Activated CD4-positive, alpha-beta T cell treated with anti-CD3 and anti-CD28 coated beads, Interleukin-10, Interleukin-2, amounts not matched to agents 100 ng/mL and 50 ng/mL, durations not matched to agents 16 hours and 8 hours (primary cell): ENCODE measurements at regions not wholly inside any gene's neighbourhood (a gene's known extent, or its start where the extent isn't known, plus 50 kb on each side); places are given as distances from the start of the nearest gene placed in this dataset.
"Not testable (repeated sequence)": the region's sequence is repeated elsewhere in the genome, so short reads cannot be mapped to it uniquely, and the experiment has no call there.

Source experiments
- DNase-seq: peaks from one replicate; pipeline ENCODE4 v3.0.0-alpha.2; 2020

GRCh38 chr5:5831622-5832021 lies 409.1 kb downstream of the ICE1 start:
- DNase-seq: not testable (repeated sequence)

GRCh38 chr5:5828619-5829018 lies 406.1 kb downstream of the ICE1 start:
- no peak for DNase-seq

- no peak for DNase-seq
These were observed 404.4 kb downstream of the ICE1 start for GRCh38 chr5:5826911-5827310.

GRCh38 chr5:5822729-5823257 lies 400.3 kb downstream of the ICE1 start:
- DNase-seq: no peak

- DNase-seq: no peak
These were observed 394.5 kb downstream of the ICE1 start for GRCh38 chr5:5816960-5817359.

- no peak for DNase-seq
These were observed 391.0 kb downstream of the ICE1 start for GRCh38 chr5:5813441-5813840.

GRCh38 chr5:5810461-5810860 lies 388.0 kb downstream of the ICE1 start:
- no peak for DNase-seq

GRCh38 chr5:5805916-5806315 lies 383.4 kb downstream of the ICE1 start:
- no peak for DNase-seq

GRCh38 chr5:5804478-5805233 lies 382.2 kb downstream of the ICE1 start:
- no peak for DNase-seq

GRCh38 chr5:5800801-5801761 lies 378.6 kb downstream of the ICE1 start:
- DNase-seq: no peak

GRCh38 chr5:5799826-5800225 lies 377.3 kb downstream of the ICE1 start:
- no peak for DNase-seq

GRCh38 chr5:5799229-5799628 lies 376.8 kb downstream of the ICE1 start:
- no peak for DNase-seq

GRCh38 chr5:5798462-5798861 lies 376.0 kb downstream of the ICE1 start:
- DNase-seq: no peak

GRCh38 chr5:5798041-5798440 lies 375.6 kb downstream of the ICE1 start:
- no peak for DNase-seq

GRCh38 chr5:5795074-5795771 lies 372.7 kb downstream of the ICE1 start:
- no peak for DNase-seq

- DNase-seq: no peak
These were observed 371.7 kb downstream of the ICE1 start for GRCh38 chr5:5794118-5794560.

GRCh38 chr5:5793242-5794117 lies 371.0 kb downstream of the ICE1 start:
- no peak for DNase-seq

- no peak for DNase-seq
These were observed 369.6 kb downstream of the ICE1 start for GRCh38 chr5:5792106-5792505.

- DNase-seq: no peak
These were observed 366.3 kb downstream of the ICE1 start for GRCh38 chr5:5788793-5789192.

GRCh38 chr5:5787373-5787772 lies 364.9 kb downstream of the ICE1 start:
- no peak for DNase-seq

GRCh38 chr5:5784101-5784500 lies 361.6 kb downstream of the ICE1 start:
- DNase-seq: no peak

- no peak for DNase-seq
These were observed 360.5 kb downstream of the ICE1 start for GRCh38 chr5:5783021-5783420.
